ENCODE measurements at regions not wholly inside any gene's neighbourhood (a gene's known extent, or its start where the extent isn't known, plus 50 kb on each side); places are given as distances from the start of the nearest gene placed in this dataset.

DNA sequence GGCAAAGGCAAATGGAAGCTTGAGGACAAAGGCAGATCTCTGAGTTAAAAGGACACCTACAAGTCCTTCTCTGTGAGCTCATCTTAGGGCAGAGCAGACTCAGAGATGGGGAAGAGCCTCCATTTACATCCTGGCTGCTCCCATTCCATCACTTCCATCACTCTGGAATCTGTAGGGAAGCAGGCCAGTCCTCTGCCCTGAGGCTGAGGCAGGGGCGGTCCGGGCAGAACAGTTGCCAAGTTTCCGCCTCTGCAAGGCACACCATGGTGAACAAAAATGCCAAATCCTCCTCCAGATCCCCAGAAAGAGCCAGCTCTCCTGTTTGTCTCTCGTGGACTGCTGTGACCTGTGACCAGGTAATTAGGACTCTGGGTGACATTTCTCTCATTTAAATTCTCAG is 209.6 kb upstream of the SSTR4 start:
- TF ChIP-seq, protein P1, sequence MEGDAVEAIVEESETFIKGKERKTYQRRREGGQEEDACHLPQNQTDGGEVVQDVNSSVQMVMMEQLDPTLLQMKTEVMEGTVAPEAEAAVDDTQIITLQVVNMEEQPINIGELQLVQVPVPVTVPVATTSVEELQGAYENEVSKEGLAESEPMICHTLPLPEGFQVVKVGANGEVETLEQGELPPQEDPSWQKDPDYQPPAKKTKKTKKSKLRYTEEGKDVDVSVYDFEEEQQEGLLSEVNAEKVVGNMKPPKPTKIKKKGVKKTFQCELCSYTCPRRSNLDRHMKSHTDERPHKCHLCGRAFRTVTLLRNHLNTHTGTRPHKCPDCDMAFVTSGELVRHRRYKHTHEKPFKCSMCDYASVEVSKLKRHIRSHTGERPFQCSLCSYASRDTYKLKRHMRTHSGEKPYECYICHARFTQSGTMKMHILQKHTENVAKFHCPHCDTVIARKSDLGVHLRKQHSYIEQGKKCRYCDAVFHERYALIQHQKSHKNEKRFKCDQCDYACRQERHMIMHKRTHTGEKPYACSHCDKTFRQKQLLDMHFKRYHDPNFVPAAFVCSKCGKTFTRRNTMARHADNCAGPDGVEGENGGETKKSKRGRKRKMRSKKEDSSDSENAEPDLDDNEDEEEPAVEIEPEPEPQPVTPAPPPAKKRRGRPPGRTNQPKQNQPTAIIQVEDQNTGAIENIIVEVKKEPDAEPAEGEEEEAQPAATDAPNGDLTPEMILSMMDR (IDR thresholded peaks at IDR 0.05): no peak
- TF ChIP-seq SREBF2 (IDR thresholded peaks at IDR 0.05) (no peak), RAD21 (conservative IDR thresholded peaks at IDR 0.05 in 1 of 2, IDR thresholded peaks at IDR 0.05 in 1 of 2) (no peak), CEBPB (IDR thresholded peaks at IDR 0.05) (no peak), RNF2 (IDR thresholded peaks at IDR 0.05; ENCODE audit: borderline replicate concordance, low read depth) (no peak), MYC (IDR thresholded peaks at IDR 0.05; ENCODE audit: borderline replicate concordance, low read length) (no peak), POLR2A (IDR thresholded peaks at IDR 0.05; ENCODE audit: low read length) (no peak)
